H1 (cell line): ENCODE measurements at regions not wholly inside any gene's neighbourhood (a gene's known extent, or its start where the extent isn't known, plus 50 kb on each side); places are given as distances from the start of the nearest gene placed in this dataset.

ENCODE experiments used
- CTCF ChIA-PET: fragments of 300-600 bp; sonication (Branson Sonifier 250); formaldehyde crosslinking; loops from one replicate; lab custom pipeline; 2021; ENCODE audit not compliant: partially characterized antibody; lab: Charles Lee
- POLR2A ChIA-PET: fragments of 300-600 bp; sonication (Branson Sonifier 250); formaldehyde crosslinking; loops from one replicate; lab custom pipeline; 2021; ENCODE audit warnings: inconsistent platforms; ENCODE audit not compliant: partially characterized antibody; lab: Charles Lee
- DNase-seq, 2 experiments: peaks; one replicate each; pipeline versions ENCODE4 v3.0.0 to v3.0.0-alpha.2; 2010 to 2022; ENCODE audit warnings: low spot score in 2 of 2, low read depth in 1 of 2, mixed read lengths in 1 of 2
- FAIRE-seq: peaks from 2 replicates; lab custom pipeline; 2011; peaks lifted over from hg19 to GRCh38; lab: Jason Lieb, UNC
- H2AFZ ChIP-seq: 2 replicates; pipeline ENCODE4 v1.8.1; 2012; ENCODE audit warnings: low read length, inconsistent platforms
- H2AK5ac ChIP-seq: 2 replicates; pipeline ENCODE4 v1.6.1; 2013; ENCODE audit warnings: low read depth, low read length
- H2BK120ac ChIP-seq: replicated peaks from 2 replicates; pipeline ENCODE3; 2013; ENCODE audit warnings: low read depth, low read length, inconsistent platforms
- H2BK12ac ChIP-seq: 2 replicates; pipeline ENCODE4 v1.6.1; 2013; ENCODE audit warnings: low read depth, low read length
- H2BK15ac ChIP-seq: 2 replicates; pipeline ENCODE4 v1.6.1; 2013; ENCODE audit warnings: low read length
- H2BK20ac ChIP-seq: 2 replicates; pipeline ENCODE4 v1.6.1; 2013; ENCODE audit warnings: low read length
- H2BK5ac ChIP-seq: 2 replicates; pipeline ENCODE4 v1.6.1; 2013; ENCODE audit warnings: low read depth, low read length
- H3K14ac ChIP-seq: 2 replicates; pipeline ENCODE4 v1.6.1; 2013; ENCODE audit warnings: inconsistent platforms; ENCODE audit not compliant: insufficient read length
- H3K18ac ChIP-seq: 2 replicates; pipeline ENCODE4 v1.6.1; 2013; ENCODE audit warnings: low read length; ENCODE audit errors: extremely low read depth
- H3K23ac ChIP-seq: 2 replicates; pipeline ENCODE4 v1.6.1; 2013; ENCODE audit warnings: inconsistent platforms; ENCODE audit not compliant: insufficient read length
- H3K23me2 ChIP-seq: 2 replicates; pipeline ENCODE4 v1.6.1; 2013; ENCODE audit warnings: low read depth, low read length
- H3K27ac ChIP-seq: 2 replicates; pipeline ENCODE4 v1.6.1; 2011; ENCODE audit warnings: low read depth, low read length, inconsistent platforms
- H3K27me3 ChIP-seq, 4 experiments: replicated peaks in 1 of 4; 1 replicate in 1 of 4; 2 replicates in 3 of 4; pipeline versions ENCODE4 v1.6.1 to v1.8.1; 2011 to 2013; ENCODE audit warnings: low read length in 3 of 4, mild to moderate bottlenecking in 3 of 4, inconsistent platforms in 2 of 4, mixed read lengths in 2 of 4, moderate library complexity in 1 of 4; ENCODE audit not compliant: control insufficient read depth in 3 of 4, insufficient read depth in 3 of 4; ENCODE audit errors: extremely low read depth in 1 of 4
- H3K36me3 ChIP-seq, 4 experiments: 2 replicates each; pipeline versions ENCODE4 v1.6.1 to v1.8.1; 2011 to 2013; ENCODE audit warnings: mild to moderate bottlenecking in 4 of 4, low read length in 3 of 4, moderate library complexity in 2 of 4, control low read depth in 1 of 4, inconsistent platforms in 1 of 4; ENCODE audit not compliant: insufficient read depth in 4 of 4, control insufficient read depth in 2 of 4
- H3K4ac ChIP-seq: replicated peaks from 2 replicates; pipeline ENCODE3; 2013; ENCODE audit warnings: low read length, low read depth, mixed read lengths, inconsistent platforms; ENCODE audit not compliant: insufficient read length
- H3K4me1 ChIP-seq, 4 experiments: replicated peaks in 1 of 4; 1 replicate in 1 of 4; 2 replicates in 3 of 4; pipeline versions ENCODE4 v1.6.1 to v1.8.1; 2011 to 2013; ENCODE audit warnings: low read length in 3 of 4, inconsistent platforms in 2 of 4, mixed read lengths in 1 of 4; ENCODE audit not compliant: insufficient read depth in 4 of 4, control insufficient read depth in 3 of 4
- H3K4me2 ChIP-seq, 2 experiments: 2 replicates each; pipeline versions ENCODE4 v1.6.1 to v1.8.1; 2011 to 2013; ENCODE audit warnings: low read depth in 2 of 2, low read length in 2 of 2, control low read depth in 1 of 2, inconsistent platforms in 1 of 2, mild to moderate bottlenecking in 1 of 2; ENCODE audit not compliant: insufficient read depth in 1 of 2
- H3K4me3 ChIP-seq, 4 experiments: fragments of 200-600, 300-600 bp in 1 of 4; sonication (generic), shearing (Covaris generic), sonication (Bioruptor Twin) in 1 of 4; 2 replicates each; pipeline versions ENCODE4 v1.5.1 to v1.8.1; 2011 to 2016; ENCODE audit warnings: low read length in 4 of 4, low read depth in 3 of 4, control low read depth in 2 of 4, inconsistent platforms in 2 of 4, mild to moderate bottlenecking in 2 of 4, mixed read lengths in 1 of 4, moderate library complexity in 1 of 4; ENCODE audit not compliant: insufficient read depth in 2 of 4; ENCODE audit errors: extremely low read depth in 1 of 4
- H3K56ac ChIP-seq: replicated peaks from 2 replicates; pipeline ENCODE3; 2013; ENCODE audit warnings: low read depth, mild to moderate bottlenecking, mixed read lengths, low read length, inconsistent platforms; ENCODE audit not compliant: insufficient read length
- H3K79me1 ChIP-seq: 2 replicates; pipeline ENCODE4 v1.6.1; 2013; ENCODE audit warnings: low read depth, low read length, control low read depth
- H3K79me2 ChIP-seq, 2 experiments: 2 replicates each; pipeline versions ENCODE4 v1.6.1 to v1.8.1; 2012 to 2013; ENCODE audit warnings: low read length in 2 of 2, mild to moderate bottlenecking in 2 of 2, inconsistent platforms in 1 of 2; ENCODE audit not compliant: insufficient read depth in 2 of 2, control insufficient read depth in 1 of 2
- H3K9ac ChIP-seq, 4 experiments: replicated peaks in 1 of 4; 1 replicate in 1 of 4; 2 replicates in 3 of 4; pipeline versions ENCODE4 v1.6.1 to v1.8.1; 2011 to 2013; ENCODE audit warnings: low read depth in 3 of 4, low read length in 3 of 4, control low read depth in 2 of 4, mild to moderate bottlenecking in 2 of 4, moderate library complexity in 2 of 4, inconsistent platforms in 1 of 4; ENCODE audit errors: extremely low read depth in 1 of 4
- H3K9me3 ChIP-seq, 2 experiments: 2 replicates each; pipeline versions ENCODE4 v1.6.1 to v1.8.1; 2012 to 2013; ENCODE audit warnings: mild to moderate bottlenecking in 2 of 2, moderate library complexity in 2 of 2, control low read depth in 1 of 2, inconsistent platforms in 1 of 2, low read depth in 1 of 2, low read length in 1 of 2, mixed read lengths in 1 of 2; ENCODE audit not compliant: insufficient read depth in 2 of 2
- H4K20me1 ChIP-seq, 2 experiments: replicated peaks in 1 of 2; 2 replicates each; pipeline versions ENCODE3 to v1.8.1; 2011 to 2013; ENCODE audit warnings: inconsistent platforms in 2 of 2, low read length in 2 of 2, mild to moderate bottlenecking in 1 of 2; ENCODE audit not compliant: insufficient read depth in 2 of 2, control insufficient read depth in 1 of 2
- H4K5ac ChIP-seq: 2 replicates; pipeline ENCODE4 v1.6.1; 2013; ENCODE audit warnings: low read length, low read depth, mixed read lengths, inconsistent platforms; ENCODE audit not compliant: insufficient read length
- H4K8ac ChIP-seq: 2 replicates; pipeline ENCODE4 v1.8.0; 2013; ENCODE audit warnings: mild to moderate bottlenecking, moderate library complexity, low read length, inconsistent platforms; ENCODE audit not compliant: insufficient read depth; ENCODE audit errors: extremely low read depth
- H4K91ac ChIP-seq: replicated peaks from 2 replicates; pipeline ENCODE3; 2013; ENCODE audit warnings: low read length, mixed read lengths, inconsistent platforms; ENCODE audit not compliant: insufficient read length
- CHD1 ChIP-seq: IDR thresholded peaks from 2 replicates; pipeline ENCODE4 v1.6.1; 2012; ENCODE audit warnings: low read depth, low read length, improper control_type of control experiment
- KDM1A ChIP-seq: fragments of 200-600, 300-600 bp; sonication (generic); IDR thresholded peaks from 2 replicates; pipeline ENCODE4 v1.7.1; 2016; ENCODE audit warnings: mild to moderate bottlenecking, low read length, borderline replicate concordance
- RBBP5 ChIP-seq: IDR thresholded peaks from 2 replicates; pipeline ENCODE4 v1.7.1; 2012; ENCODE audit warnings: low read depth, mild to moderate bottlenecking, inconsistent platforms, low read length, moderate library complexity, borderline replicate concordance
- SRF ChIP-seq: IDR thresholded peaks from 2 replicates; pipeline ENCODE4 v1.6.1; 2011; ENCODE audit warnings: mild to moderate bottlenecking, low read depth, low read length, moderate library complexity
- TBP ChIP-seq: IDR thresholded peaks from 2 replicates; pipeline ENCODE4 v1.6.1; 2011; ENCODE audit warnings: low read depth, low read length, improper control_type of control experiment
- WGBS, 2 experiments: shearing (Covaris generic) in 1 of 2; methylation state at CpG; one replicate each; pipeline versions ENCODE4 v1.1.6 to v1.1.7; 2013 to 2015; ENCODE audit warnings: low lambda C conversion rate in 2 of 2, mixed read lengths in 2 of 2, inconsistent platforms in 1 of 2, low coverage in 1 of 2, missing lambda C conversion rate in 1 of 2; ENCODE audit not compliant: insufficient replicate concordance in 2 of 2, insufficient coverage in 1 of 2, insufficient read length in 1 of 2; ENCODE audit errors: extremely low coverage in 1 of 2, missing lambda C conversion rate in 1 of 2; 5-methylcytosine and 5-hydroxymethylcytosine counted together

DNA sequence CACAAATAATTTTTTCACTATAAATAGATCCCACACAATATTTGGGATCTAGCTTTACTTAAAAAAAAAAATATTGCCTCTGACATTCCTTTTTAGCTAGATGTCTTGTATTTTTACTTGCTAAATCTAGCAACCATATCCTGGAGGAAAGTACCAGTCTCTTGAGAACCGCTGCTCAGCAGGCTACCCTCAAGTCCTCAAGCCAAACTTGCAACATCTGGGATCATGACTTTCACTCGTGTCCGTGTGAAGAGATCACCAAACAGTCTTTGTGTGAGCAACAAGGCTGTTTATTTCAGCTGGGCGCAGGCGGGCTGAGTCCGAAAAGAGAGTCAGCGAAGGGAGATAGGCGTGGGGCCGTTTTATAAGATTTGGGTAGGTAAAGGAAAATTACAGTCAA, 180.3 kb upstream of the FER start:
- no peak for FAIRE-seq
- no peak overlapping the region for H4K8ac ChIP-seq
- H3K4me3 ChIP-seq, result no peak overlapping the region
- H2BK20ac ChIP-seq, result no peak overlapping the region
- ChIA-PET CTCF (no interaction called here), POLR2A (no interaction called here)
- DNase-seq, result no peak
- H3K79me2 ChIP-seq, result no peaks in the 10 kb centered on the region
- no peak overlapping the region for H3K23ac ChIP-seq
- no peak overlapping the region for H3K56ac ChIP-seq
- H3K4ac ChIP-seq, result no peak overlapping the region
- H3K9me3 ChIP-seq, result peaks cover 7 to 8% of the 10 kb centered on the region in 2 experiments; a peak in 3 of 4 replicates
- H4K91ac ChIP-seq, result no peak overlapping the region
- no peak overlapping the region for H3K9ac ChIP-seq
- no peak overlapping the region for H2BK120ac ChIP-seq
- no peak overlapping the region for H2BK5ac ChIP-seq
- no peak overlapping the region; the same call in 1 of the 2 replicates for H3K18ac ChIP-seq
- peak overlapping the region; percentile 81; the same call in 1 of the 2 replicates for H2BK12ac ChIP-seq
- H3K23me2 ChIP-seq, result no peaks in the 10 kb centered on the region
- H2AFZ ChIP-seq, result peak overlapping the region; percentile 96
- H3K4me2 ChIP-seq, result no peak overlapping the region
- no peaks in the 10 kb centered on the region for H4K20me1 ChIP-seq
- TF ChIP-seq RBBP5 (no peak), KDM1A (no peak), SRF (no peak), CHD1 (no peak), TBP (no peak)
- no peak overlapping the region for H2BK15ac ChIP-seq
- 85% methylated on average over 9 of the region's 9 CpGs; no CpG with 5 or more reads in 1 of the 2 experiments for WGBS, 2 experiments
- H3K27me3 ChIP-seq, result no peaks in the 10 kb centered on the region
- no peak overlapping the region for H3K14ac ChIP-seq
- H3K79me1 ChIP-seq, result no peaks in the 10 kb centered on the region
- no peak overlapping the region for H2AK5ac ChIP-seq
- peaks cover 0 to 6% (median 0%) of the 10 kb centered on the region in 4 experiments; a peak in 1 of 7 replicates for H3K4me1 ChIP-seq
- H3K36me3 ChIP-seq, result peaks cover 0 to 2% (median 0%) of the 10 kb centered on the region in 4 experiments; a peak in 2 of 8 replicates
- no peak overlapping the region for H4K5ac ChIP-seq
- no peak overlapping the region for H3K27ac ChIP-seq
